HG03135 (cell line): ENCODE measurements at regions not wholly inside any gene's neighbourhood (a gene's known extent, or its start where the extent isn't known, plus 50 kb on each side); places are given as distances from the start of the nearest gene placed in this dataset.

Experiments used
- ATAC-seq: cut with Tn5 transposase; IDR thresholded peaks from one replicate; pipeline ENCODE4 v1.9.1; 2021; ENCODE audit warnings: mild to moderate bottlenecking, moderate library complexity; ENCODE audit not compliant: unreplicated experiment

DNA sequence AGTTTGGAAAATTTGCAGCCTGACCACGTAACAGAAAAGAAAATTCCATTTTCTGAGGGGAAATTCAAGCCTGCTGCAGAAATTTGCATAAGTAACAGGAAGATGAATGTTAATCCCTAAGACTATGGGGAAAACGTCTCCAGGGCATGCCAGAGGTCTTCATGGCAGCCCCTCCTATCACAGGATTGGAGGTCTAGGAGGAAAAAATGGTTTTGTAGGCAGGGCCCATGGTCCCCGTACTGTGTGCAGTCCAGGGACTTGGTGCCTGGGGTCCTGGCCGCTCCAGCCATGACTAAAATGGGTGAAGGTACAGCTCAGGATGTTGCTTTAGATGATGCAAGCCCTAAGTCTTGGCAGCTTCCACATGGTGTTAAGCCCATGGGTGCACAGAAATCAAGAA, 437.3 kb upstream of the SEMA3A start:
- ATAC-seq: no peak

DNA sequence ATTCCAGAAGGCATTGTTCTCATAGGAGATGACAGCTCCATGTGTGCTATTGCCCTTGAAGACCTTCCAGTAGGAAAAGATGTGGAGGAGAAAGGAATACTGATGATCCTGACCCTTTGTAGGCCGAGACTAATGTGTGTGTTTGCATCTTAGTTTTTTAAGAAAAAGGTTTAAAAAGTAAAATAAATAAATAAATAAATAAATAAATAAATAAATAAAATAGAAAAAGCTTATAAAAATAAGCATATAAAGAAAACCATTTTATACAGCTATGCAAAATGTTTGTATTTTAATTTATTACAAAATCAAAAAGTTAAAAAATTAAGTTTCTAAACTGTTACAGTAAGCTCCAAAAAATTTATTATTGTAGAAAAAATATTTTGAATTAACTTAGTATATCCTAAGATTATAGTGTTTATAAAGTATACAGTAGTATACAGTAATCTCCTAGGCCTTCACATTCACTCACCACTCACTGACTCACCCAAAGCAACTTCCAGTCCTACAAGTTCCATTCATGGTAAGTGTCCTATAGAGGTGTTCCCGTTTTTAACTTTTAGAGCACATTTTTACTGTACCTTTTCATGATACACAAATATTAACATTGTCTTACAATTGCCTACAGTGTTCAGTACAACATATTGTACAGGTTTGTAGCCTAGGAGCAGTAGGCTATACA, 435.2 kb upstream of the SEMA3A start:
- no peak for ATAC-seq

DNA sequence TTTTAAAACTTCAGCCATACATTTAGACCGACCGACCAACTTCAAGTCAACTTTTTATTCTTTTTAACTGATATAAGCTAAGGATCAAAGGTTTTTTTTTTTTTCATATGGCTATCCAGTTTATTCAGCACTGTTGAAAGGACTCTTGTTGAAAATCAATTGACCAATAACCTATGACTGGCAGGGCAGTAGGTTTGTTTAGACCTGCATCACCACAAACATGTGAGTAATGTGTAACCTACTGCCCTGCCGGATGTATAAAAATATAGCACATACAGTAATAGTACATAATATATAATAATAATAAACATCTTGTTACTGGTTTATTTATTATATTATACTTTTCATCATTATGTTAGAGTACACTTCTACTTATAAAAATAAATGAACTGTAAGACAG, 434.6 kb upstream of the SEMA3A start:
- no peak for ATAC-seq

DNA sequence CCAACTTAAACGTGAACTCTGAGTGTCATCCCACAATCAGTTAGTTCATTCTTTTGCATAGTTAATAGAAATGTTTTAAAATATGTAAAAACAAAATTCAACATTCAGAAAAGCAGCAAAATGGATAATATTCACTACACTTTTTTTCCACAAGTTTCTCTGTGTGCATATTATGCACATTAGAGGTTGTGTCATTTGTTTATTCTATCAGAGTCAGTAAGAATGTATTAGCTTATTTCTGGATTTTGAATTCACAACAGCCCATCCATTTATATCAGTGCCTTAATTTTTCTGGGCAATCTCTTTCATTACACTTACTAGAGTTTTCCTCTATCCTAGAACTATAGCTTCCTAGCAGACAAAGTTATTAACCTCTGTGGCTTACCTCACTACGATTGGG, 432.7 kb upstream of the SEMA3A start:
- ATAC-seq: no peak

DNA sequence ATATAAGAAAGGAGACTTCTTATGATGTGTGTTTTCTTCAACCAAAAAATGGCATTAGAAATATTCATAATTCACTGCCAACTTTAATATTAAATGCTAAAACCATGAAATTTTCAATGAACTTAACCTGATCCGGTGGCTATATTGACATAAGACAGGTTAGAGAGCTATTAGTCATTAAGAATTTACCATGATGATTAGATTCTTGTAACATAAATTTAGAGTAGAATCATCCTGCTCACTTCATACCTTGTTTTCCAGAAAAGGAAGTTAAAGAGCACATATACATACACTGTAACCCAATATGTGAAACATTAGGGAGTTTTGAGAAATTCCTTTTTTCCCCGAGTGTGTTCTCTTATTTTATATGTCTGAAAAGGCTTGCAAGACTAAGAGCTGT, 430.3 kb upstream of the SEMA3A start:
- ATAC-seq: no peak

DNA sequence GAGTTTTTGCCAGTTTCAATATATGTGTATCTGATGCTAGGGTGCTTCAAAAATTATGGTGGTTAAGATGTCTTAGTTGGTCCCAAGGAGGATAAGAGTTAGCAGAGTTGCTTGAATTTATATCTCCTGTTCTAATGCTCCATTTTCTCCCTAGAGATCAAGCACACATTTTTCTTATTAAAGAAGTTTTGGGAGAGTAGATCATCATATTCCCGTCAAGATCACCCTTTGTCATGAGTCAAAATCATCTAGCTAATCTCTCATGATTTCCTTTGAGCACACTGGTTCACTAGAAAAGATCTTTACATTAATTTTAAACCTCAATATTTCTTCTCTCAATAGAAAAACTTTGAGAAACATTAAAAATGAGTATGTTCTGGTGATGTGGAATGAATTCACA, 429.9 kb upstream of the SEMA3A start:
- ATAC-seq: no peak

DNA sequence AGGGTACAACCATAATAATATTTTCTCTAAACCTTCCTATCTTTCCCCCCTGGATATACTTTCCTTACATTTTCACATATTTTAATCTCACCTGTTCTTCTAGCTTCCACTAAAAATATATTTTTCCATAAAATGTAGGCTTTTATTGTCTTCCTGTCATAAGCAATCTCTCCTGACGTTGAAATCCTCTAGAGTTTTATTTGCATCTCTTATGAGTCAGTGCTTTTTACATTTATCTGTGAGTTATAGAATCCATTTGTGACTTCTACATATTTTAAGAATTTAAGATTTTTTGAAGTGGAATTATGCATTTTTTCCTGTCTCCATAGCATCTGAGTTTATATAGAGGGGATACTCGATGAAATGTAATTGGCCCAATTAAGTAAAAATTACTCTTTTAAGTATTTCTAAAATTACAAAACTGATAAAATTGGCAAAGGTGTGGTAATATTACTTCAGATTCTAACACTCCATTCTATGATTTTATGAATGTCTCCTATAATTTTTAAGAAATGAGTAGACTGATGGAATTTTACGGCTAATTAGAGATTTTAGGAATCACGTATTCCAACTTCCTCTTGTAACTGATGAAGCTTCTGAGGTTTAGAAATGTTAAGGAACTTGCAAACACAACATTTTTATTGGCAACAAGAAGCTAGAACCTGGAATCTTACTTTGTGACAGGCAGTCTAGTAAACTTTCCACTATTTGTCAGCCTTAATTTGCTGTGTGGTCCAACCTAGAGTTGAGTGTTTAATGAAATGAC, 422.9 kb upstream of the SEMA3A start:
- no peak for ATAC-seq

DNA sequence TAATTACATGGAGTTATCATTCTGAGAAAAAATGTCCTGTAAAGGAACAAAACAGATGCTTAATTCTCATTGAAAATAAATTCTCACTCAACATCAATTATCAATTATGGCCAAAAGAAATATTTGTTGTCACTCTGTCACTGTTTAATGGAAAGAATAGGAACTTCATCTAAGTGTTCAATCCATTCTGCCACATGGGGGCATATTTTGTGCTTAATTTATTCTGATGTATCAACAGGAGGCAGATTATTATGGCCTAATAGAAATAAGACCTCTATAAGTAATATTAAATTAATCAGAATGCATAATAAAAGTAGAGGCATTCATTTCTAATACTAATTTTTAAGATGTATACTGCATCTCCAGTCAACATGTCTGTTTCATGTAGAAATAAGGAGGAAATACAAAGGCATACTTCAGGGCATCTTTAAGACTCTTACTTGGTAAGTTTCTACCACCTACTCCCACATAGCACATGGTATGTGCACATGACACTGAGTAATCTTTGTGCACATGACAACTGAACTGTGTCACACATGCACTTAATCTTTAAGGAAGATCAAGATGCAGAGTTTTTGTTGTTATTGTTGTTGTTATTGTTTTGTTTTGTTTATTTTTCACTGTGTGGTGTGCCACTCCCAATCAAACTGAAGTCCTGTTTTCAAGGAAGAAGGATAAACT, 420.4 kb upstream of the SEMA3A start:
- ATAC-seq: no peak

DNA sequence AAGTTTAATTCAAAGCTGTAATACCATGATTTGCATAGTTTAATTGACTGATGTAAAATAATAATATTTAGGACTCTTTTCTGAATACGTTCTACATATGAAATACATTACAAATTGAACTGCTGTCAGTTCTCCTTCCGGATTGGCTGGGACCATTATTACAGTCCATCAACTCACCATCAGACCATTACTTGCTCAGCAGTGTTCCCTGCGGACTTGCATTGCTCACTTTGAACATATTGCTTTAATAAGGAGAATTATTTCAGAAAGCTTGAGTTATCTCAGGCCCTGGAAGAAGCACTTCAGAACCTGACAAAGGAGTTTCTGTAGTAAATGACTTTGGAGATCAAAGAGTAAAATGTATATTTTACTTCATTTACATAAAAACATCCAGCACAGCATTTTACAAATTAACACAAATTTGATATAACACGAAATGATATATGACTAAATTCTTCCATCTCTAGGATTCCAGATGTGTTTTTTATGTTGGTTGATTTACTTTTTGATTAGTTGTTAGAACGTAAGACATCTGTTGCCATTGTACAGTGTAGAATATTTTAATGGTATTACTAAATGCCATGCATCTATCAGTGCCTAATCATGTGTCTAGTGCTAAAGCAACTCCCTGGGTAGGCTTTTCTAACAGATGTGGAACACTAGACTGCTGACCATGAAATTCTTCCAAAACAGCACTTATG, 418.5 kb upstream of the SEMA3A start:
- ATAC-seq: no peak

DNA sequence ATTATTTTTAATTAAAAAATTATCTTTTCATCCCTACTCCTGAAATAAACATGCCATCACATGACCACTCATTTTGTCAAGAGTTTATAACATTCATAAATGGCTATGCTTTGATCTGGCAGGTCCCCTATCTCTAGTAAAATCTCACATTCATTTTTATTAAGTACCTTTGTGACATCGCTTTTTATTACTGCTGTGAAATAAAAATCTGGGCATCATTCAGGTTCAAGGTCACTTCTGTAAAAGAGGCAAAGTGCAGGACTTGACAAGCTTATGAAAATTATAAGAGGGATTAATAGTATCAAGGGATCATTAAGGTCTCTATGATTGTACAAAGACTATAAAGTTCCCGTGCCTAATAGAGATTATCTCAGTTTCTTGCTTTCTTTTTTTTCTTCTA, 416.8 kb upstream of the SEMA3A start:
- ATAC-seq: no peak

DNA sequence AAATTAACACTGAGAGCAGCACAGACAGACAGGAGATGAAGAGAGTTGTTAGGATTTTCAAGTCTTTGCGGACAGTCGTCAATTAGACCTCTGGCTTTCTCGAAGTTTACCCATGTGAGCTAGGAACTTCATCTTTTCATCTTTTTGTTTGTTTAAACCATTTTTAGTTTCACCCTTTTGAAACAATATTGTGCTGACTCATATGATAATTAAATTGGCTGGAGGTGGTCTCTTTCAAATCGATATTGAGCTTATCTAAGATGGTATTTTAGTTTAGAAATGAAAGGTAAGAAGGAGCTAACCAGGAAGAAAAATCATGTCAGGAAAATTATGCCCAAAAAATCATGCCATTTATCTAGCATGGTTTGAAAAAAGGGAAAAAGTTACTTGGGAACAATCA, 415.8 kb upstream of the SEMA3A start:
- no peak for ATAC-seq

DNA sequence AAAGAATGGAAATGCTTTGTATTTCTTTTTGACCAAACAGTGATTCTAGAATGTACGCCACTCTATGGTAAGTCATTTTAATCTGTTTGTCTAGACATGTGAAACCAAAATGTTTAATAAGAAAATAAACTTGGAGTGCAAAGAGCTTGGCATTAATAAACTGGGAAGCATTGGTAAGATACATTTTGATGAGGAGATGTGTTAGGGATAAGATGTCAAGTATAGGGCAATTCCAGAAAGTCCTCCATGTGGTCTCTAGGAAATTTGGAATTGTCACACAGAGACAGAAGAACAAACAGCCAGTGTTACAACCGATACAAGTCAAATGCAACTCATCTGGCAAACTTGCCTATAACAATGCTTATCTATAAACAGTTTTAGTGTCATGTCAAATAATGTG, 410.7 kb upstream of the SEMA3A start:
- no peak for ATAC-seq

DNA sequence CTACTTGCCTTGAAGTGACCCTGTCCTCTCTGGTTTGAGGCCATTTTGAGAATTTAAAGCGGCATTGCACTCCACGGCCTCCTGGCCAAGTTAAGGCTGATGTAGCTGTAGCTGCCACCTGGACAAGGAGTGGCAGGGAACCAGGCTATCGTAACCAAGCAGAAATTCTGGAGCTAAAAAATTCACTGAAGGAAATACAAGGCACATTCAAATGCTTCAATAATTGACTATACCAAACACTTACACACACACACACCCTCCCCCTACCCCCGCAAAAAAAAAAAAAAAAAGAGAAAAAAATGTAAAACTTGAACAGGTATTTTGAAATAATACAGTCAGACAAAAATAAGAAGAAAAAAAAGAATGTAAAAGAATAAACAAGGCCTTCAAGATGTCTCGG, 409.0 kb upstream of the SEMA3A start:
- no peak for ATAC-seq

DNA sequence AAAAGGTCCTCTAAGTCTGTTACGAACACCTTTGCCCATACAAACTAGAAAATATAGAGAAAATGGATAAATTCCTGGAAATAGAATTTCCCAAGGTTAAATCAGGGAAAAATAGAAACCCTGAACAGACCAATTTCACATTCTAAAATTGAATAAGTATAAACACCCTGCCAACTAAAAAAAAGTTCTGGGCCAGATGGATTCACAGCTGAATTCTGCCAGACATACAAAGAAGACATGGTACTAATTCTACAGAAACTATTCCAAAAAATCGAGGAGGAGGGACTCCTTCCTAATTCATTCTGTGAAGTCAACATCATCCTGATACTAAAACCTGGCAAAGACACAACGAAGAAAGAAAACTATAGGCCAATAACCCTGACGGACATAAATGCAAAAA, 400.4 kb upstream of the SEMA3A start:
- ATAC-seq: no peak

DNA sequence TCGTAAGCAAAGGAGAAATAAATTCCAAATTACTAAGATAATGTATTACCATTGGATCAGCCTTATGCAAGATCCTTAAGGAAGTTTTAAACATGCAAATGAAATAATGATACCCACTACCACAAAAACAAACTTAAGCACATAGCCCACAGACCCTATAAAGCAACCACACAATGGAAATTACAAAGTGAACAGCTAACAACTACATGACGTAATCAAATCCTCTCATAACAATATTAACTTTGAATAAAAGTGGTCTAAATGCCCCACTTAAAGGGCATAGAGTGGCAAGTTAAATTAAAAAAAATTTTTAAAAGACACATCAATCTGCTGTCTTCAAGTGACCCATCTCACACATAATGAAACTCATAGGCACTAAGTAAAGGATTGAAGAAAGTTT, 397.3 kb upstream of the SEMA3A start:
- no peak for ATAC-seq

DNA sequence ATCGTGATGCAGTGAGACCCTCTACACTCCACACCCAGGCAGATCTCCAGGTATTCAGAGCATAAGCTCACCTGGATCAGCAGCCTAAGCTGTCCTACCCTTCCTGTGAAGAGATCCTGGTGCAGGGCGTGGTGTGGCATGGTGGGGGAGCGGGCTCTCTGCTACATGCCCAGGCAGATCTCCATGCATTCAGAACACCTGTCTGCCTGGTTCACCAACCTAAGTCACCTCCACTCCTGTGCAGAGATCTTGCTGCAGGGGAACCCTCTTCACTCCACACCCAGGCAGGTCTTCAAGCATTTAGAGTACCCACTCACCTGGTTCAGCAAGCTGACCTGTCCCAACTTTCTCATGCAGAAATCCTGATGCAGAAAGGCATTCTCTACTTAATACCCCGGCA, 394.4 kb upstream of the SEMA3A start:
- ATAC-seq: no peak

DNA sequence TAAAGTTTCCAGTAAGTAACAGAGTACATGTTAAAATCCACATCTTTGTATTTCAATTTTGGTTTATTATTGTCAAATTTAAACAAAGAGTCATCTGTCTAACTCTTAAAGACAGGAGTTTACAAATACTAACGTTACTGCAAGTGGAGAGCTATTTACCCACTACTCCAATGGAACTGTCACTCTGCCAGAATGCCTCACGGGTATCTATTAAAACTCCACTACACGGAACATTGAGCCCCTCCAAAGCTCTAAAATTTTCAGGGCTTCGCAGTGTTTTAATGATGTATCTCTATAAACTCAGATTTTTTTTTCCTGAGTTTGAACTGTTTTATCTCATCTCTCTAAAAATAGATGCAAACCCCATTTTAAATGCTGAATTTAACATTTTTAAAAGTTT, 388.7 kb upstream of the SEMA3A start:
- no peak for ATAC-seq

DNA sequence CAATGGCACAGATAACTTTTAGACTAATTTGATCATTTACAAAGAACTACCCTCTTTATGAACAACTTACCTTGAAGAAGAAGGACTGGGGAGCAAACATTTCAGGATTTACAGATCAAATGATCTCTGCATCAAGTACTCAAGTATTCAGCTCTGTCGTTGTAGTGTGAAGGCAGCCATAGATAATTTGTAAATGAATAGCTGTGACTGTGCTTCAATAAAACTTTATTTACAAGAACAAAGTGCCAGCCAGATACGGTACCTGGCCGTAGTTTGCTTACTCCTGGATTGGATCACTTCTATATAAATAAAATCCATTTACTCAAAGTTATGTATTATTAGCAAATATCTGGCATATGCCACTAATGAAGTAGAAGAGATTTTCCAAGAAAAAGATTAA, 388.2 kb upstream of the SEMA3A start:
- ATAC-seq: no peak

DNA sequence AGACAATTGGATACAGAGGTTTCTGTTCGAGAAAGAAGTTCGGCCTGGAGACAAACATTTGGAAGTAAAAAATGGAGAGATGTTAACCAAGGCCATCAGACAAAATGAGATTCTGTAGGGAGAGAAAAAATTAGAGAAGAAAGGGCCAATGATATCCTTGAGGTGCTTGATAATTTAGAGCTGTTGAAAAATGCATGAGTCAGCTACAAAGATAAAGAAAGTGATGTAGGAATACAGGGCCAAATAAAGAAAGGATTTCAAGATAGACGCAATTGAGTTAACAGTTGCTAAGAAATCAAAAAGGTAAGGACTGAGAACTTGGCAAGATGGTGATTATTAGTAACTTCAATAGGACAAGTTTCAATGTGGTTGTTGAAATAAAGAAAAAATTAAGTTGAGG, 384.2 kb upstream of the SEMA3A start:
- no peak for ATAC-seq

DNA sequence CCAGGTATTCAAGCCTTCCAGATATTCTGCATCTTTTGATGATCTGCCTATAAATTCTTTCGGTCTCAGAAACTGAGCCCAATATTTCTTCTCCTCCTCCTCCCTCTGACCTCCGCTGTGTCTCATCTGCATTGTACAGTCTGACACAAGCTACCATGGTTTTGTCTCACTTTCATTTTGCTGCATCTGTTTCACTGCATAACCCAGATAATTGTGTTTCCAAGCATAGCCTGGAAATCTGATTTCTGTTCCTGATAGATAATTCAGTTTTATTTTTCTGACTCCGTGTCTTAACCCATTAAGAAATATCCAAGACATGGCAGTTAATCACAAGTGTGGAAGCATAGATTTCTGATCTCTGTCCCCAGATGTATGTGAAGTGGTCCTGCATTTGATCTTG, 374.2 kb upstream of the SEMA3A start:
- no peak for ATAC-seq

DNA sequence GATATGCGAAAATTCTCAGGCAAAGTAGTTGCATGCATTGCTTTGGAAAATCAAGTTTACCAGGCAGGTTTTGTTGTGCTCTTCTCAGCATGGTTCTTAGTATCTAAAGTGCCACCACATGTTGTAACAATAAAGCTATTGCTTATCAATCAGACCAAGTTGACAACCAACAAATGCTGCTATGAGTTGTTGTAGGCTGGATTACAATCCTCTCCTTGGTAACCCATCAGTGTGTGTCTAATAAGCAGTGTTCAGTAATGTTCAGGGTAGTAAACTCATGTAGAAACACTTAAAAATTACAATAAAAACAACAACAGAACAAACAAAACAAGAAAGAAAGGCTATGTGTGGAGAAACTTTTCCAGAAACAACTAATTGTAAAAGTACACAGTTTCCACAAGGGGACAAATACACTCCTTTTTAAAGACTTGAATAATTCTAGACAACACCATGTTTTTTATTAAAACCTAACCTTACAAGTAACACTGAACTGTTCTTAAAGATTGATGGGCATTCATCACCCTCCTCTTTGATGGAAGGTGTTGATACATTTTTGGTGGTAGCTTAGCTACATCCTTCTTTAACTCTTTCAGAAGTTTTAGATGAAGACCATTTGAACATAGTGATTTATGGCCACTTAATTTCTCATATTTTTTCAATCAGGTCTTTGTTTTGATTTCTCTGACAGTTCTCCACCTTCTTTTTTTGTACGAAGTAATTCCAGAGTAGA, 370.9 kb upstream of the SEMA3A start:
- ATAC-seq: no peak
